ENCODE measurements at regions not wholly inside any gene's neighbourhood (a gene's known extent, or its start where the extent isn't known, plus 50 kb on each side); places are given as distances from the start of the nearest gene placed in this dataset.

- Histone ChIP-seq H2BK12ac (ENCODE audit: insufficient read length, low read depth, low read length) (no peak overlapping the region), H2BK20ac (ENCODE audit: low read depth, low read length, poor library complexity, severe bottlenecking) (no peak overlapping the region), H3K9ac (ENCODE audit: extremely low read depth, insufficient read length, low read length) (no peak overlapping the region), H3K9me3 (ENCODE audit: control insufficient read depth, low read depth, low read length) (no peaks in the 10 kb centered on the region), H3K4me2 (ENCODE audit: insufficient read depth, insufficient read length, low read length) (no peak overlapping the region), H3K4ac (ENCODE audit: low read depth, low read length) (no peak overlapping the region), H3K27ac (ENCODE audit: insufficient read length, low read depth, low read length) (no peak overlapping the region), H3K4me1 (ENCODE audit: insufficient read depth, low read length) (no peaks in the 10 kb centered on the region), H4K91ac (ENCODE audit: insufficient read length, low read depth, low read length) (no peak overlapping the region), H3K18ac (ENCODE audit: insufficient read length, low read depth, low read length) (no peak overlapping the region), H2BK5ac (ENCODE audit: insufficient read length, low read length) (no peak overlapping the region), H2AK5ac (ENCODE audit: insufficient read length, low read length) (no peak overlapping the region), H3T11ph (ENCODE audit: low read length) (no peak overlapping the region), H4K20me1 (ENCODE audit: control insufficient read depth, insufficient read depth, insufficient read length) (no peaks in the 10 kb centered on the region), H3K27me3 (ENCODE audit: insufficient read depth, low read length) (no peaks in the 10 kb centered on the region), H3K79me1 (ENCODE audit: insufficient read depth, low read depth, low read length, poor library complexity, severe bottlenecking) (no peaks in the 10 kb centered on the region), H2BK15ac (ENCODE audit: low read depth, low read length) (no peak overlapping the region), H3K23ac (ENCODE audit: insufficient read length, low read depth, low read length) (no peak overlapping the region), H2BK120ac (ENCODE audit: low read depth, low read length, poor library complexity, severe bottlenecking) (no peak overlapping the region), H4K5ac (ENCODE audit: insufficient read length, low read depth, low read length) (no peak overlapping the region), H3K23me2 (ENCODE audit: insufficient read length, low read depth, low read length, poor library complexity, severe bottlenecking) (no peaks in the 10 kb centered on the region), H3K56ac (ENCODE audit: insufficient read length, low read depth, low read length) (no peak overlapping the region), H3K14ac (ENCODE audit: insufficient read depth, low read length) (no peak overlapping the region), H4K8ac (replicated peaks; ENCODE audit: insufficient read length, low read depth, low read length) (no peak overlapping the region), H2AFZ (ENCODE audit: low read length) (no peak overlapping the region), H3K79me2 (ENCODE audit: insufficient read depth, low read length) (no peaks in the 10 kb centered on the region)
- Mint-ChIP-seq H3K27ac (no peak overlapping the region), H3K36me3 (ENCODE audit: insufficient read depth in 1 of 3, low read depth in 3 of 3) (no peaks in the 10 kb centered on the region), H3K9me3 (peaks cover 0 to 3% of the 10 kb centered on the region in 2 experiments; a peak in 1 of 5 replicates), H3K27me3 (ENCODE audit: low read depth) (no peaks in the 10 kb centered on the region), H3K4me1 (no peaks in the 10 kb centered on the region), H3K4me3 (no peak overlapping the region)
- no peak for TF ChIP-seq CTCF (conservative IDR thresholded peaks at IDR 0.05)
- DNase-seq: no peak
- no CpG with 5 or more reads among the region's 1 CpG for WGBS (ENCODE audit: extremely low coverage, insufficient read length, low lambda C conversion rate)
Observed at GRCh38 chr9:115923410-115923809, 230.2 kb upstream of the PAPPA start.
